ENCODE measurements at regions not wholly inside any gene's neighbourhood (a gene's known extent, or its start where the extent isn't known, plus 50 kb on each side); places are given as distances from the start of the nearest gene placed in this dataset.
"Not testable (repeated sequence)": the region's sequence is repeated elsewhere in the genome, so short reads cannot be mapped to it uniquely, and the experiment has no call there.

DNA sequence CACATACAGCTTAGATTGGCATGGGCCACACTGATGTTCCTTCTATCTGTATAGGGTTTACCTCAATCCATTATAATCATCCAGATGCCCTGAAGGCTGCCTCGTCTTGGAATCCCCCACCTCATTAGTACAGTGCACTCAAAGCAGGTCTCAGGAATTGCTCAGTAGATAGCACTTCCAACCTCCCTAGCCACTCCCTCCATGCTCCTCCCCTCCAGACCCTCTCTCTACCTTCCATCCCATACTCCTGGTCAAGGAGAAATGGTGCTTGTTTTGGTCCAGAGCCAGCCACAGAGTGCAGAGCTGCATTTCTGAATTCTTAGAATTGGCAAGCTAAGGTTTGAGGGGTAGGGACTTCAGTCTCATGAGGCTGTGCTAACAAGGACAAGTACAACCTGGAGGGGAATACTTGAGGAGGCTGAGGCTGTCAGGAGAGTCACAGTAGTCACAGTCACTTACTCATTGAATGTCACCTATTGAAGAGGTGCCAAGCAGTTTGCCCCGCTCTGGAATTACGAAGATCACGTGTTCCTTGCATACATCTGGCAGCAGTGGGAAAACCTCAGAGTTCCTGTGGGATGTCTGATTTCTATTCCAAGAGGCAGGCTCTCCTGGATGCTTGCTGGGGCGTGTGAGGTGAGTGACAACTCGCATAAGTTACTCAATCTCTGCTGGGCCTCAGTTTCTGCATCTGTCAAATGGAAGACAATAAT is 60.7 kb upstream of the ZNF746 start:
- no peak for DNase-seq
- peaks cover 34% of the 10 kb centered on the region for H3K36me3 Mint-ChIP-seq (ENCODE audit: low read depth)
- CTCF ChIA-PET, result interaction anchor here (1.6 kb wide), 1 partner anchor 66 kb away, joined by 3 read pairs; no protein-coding TSS in a partner anchor
- no peak overlapping the region for H3K4me3 Mint-ChIP-seq
- POLR2A ChIA-PET, result no interaction called here
- H3K27me3 Mint-ChIP-seq, result no peaks in the 10 kb centered on the region
- no peaks in the 10 kb centered on the region for H3K9me3 Mint-ChIP-seq
- H3K4me1 Mint-ChIP-seq, result peaks cover 2% of the 10 kb centered on the region
- H3K27ac Mint-ChIP-seq, result no peak overlapping the region

DNA sequence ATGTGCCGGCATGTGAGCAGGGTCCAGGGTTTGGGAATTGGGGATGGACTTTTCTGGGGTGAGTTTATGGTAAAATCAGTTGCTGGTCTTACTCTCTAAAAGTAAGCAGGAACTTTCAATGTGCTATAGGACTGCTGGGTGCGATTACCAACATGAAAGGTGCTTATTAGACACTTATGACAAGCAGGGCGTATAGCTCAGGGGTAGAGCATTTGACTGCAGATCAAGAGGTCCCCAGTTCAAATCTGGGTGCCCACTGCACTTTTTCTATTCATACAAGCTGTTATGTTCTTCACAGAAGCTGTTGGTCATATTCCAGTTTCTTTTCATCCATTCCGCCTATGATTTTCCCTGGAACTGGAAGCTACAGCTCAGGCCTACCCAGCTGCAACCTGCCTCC is 58.9 kb upstream of the ZNF746 start:
- POLR2A ChIA-PET, H3K27me3 Mint-ChIP-seq, H3K4me1 Mint-ChIP-seq, H3K9me3 Mint-ChIP-seq, CTCF ChIA-PET, H3K27ac Mint-ChIP-seq, DNase-seq, H3K4me3 Mint-ChIP-seq: not testable (repeated sequence)
- peaks cover 49% of the 10 kb centered on the region for H3K36me3 Mint-ChIP-seq (ENCODE audit: low read depth)

DNA sequence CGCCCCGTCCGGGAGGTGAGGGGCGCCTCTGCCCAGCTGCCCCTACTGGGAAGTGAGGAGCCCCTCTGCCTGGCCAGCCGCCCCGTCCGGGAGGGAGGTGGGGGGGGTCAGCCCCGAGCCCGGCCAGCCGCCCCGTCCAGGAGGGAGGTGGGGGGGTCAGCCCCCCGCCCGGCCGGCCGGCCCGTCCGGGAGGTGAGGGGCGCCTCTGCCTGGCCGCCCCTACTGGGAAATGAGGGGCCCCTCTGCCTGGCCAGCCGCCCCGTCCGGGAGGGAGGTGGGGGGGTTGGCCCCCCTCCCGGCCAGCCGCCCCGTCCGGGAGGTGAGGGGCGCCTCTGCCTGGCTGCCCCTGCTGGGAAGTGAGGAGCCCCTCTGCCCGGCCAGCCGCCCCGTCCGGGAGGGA is 57.2 kb upstream of the ZNF746 start:
- H3K27ac Mint-ChIP-seq, H3K9me3 Mint-ChIP-seq, CTCF ChIA-PET, H3K4me3 Mint-ChIP-seq, H3K27me3 Mint-ChIP-seq, POLR2A ChIA-PET, H3K4me1 Mint-ChIP-seq, DNase-seq: not testable (repeated sequence)
- H3K36me3 Mint-ChIP-seq (ENCODE audit: low read depth), result peaks cover 53% of the 10 kb centered on the region

DNA sequence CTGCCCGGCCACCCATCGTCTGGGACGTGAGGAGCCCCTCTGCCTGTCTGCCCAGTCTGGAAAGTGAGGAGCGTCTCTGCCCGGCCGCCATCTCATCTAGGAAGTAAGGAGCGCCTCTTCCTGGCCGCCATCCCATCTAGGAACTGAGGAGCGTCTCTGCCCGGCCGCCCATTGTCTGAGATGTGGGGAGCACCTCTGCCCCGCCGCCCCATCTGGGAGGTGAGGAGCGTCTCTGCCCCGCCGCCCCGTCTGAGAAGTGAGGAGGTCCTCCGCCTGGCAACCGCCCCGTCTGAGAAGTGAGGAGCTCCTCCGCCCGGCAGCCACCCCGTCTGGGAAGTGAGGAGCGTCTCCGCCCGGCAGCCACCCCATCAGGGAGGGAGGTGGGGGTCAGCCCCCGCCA is 56.4 kb upstream of the ZNF746 start:
- H3K36me3 Mint-ChIP-seq (ENCODE audit: low read depth), result peaks cover 57% of the 10 kb centered on the region
- H3K4me3 Mint-ChIP-seq, H3K9me3 Mint-ChIP-seq, POLR2A ChIA-PET, CTCF ChIA-PET, DNase-seq, H3K4me1 Mint-ChIP-seq, H3K27ac Mint-ChIP-seq, H3K27me3 Mint-ChIP-seq: not testable (repeated sequence)

DNA sequence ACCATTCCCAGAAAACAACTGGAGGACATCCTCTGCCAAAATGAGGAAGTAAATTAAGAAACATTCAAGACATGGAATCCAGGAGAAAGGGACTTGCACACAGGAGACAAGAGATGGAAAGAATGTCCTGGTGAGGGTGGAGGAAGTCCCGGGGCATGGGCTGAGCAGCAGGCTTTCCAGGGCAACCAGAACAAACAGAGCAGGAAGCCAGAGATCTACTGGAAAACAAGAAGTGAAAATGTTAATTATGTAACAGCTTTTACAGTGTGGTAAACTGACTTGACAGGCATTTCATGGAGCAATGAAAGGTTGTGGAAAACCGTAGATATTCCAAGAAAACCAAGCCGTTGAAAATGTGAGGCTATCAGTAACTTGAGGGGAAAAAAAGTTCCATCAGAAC is 55.2 kb upstream of the ZNF746 start:
- Mint-ChIP-seq H3K27me3 (no peaks in the 10 kb centered on the region), H3K9me3 (no peaks in the 10 kb centered on the region), H3K27ac (no peak overlapping the region), H3K4me3 (no peak overlapping the region), H3K4me1 (no peaks in the 10 kb centered on the region), H3K36me3 (ENCODE audit: low read depth) (peaks cover 65% of the 10 kb centered on the region)
- ChIA-PET POLR2A (no interaction called here), CTCF (no interaction called here)
- no peak for DNase-seq

Data from activated CD4-positive, alpha-beta memory T cell treated with anti-CD3 and anti-CD28 coated beads, Interleukin-2, amount 10 ng/mL, durations not matched to agents 7 days and 5 days (primary cell).